Type B pancreatic cell (in vitro differentiated cells): ENCODE measurements at regions not wholly inside any gene's neighbourhood (a gene's known extent, or its start where the extent isn't known, plus 50 kb on each side); places are given as distances from the start of the nearest gene placed in this dataset.

ENCODE experiments used
- DNase-seq: peaks from one replicate; pipeline ENCODE4 v3.0.0; 2021; ENCODE audit warnings: mixed read lengths; ENCODE audit not compliant: unreplicated experiment; ENCODE audit errors: extremely low spot score
- H3K27ac Mint-ChIP-seq: 2 replicates; pipeline ENCODE4 v1.8.0; 2021; ENCODE audit warnings: mild to moderate bottlenecking, mixed read lengths
- H3K27me3 Mint-ChIP-seq: 2 replicates; pipeline ENCODE4 v1.8.0; 2021; ENCODE audit warnings: mixed read lengths
- H3K36me3 Mint-ChIP-seq: 2 replicates; pipeline ENCODE4 v1.8.0; 2021; ENCODE audit warnings: mixed read lengths
- H3K4me1 Mint-ChIP-seq: one replicate; pipeline ENCODE4 v1.8.0; 2021; ENCODE audit warnings: mixed read lengths; ENCODE audit not compliant: unreplicated experiment
- H3K4me3 Mint-ChIP-seq: 2 replicates; pipeline ENCODE4 v1.8.0; 2021; ENCODE audit warnings: mild to moderate bottlenecking, mixed read lengths
- H3K9me3 Mint-ChIP-seq: 2 replicates; pipeline ENCODE4 v1.8.0; 2021; ENCODE audit warnings: mixed read lengths
- TF ChIP-seq, protein P1 (sequence below): fragments of 200-600 bp; sonication (generic); conservative IDR thresholded peaks from 2 replicates; pipeline ENCODE4 v1.5.0; 2021; ENCODE audit warnings: antibody characterized with exemption, mild to moderate bottlenecking

DNA sequence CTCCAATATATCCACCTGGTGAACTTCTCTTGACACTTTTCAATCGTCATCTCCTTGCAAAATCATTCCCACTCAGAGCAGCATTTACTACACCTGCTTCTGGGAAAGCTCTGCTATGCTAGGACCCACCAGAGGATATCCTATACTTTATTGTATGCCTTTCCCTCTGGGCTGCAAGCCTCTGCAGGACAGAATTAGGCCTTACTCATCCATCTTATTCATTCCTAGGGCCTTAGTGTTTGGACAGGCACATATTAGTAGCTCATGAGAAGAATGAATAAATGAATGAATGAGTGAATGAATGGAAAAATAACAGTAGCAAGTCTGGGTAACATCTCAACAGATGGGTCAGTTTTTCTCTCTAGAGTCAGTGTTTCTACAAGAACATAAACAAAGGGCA lies 216.1 kb downstream of the MAFB start:
- no peak overlapping the region for H3K4me3 Mint-ChIP-seq
- H3K27me3 Mint-ChIP-seq, result peaks cover 3% of the 10 kb centered on the region
- peaks cover 19% of the 10 kb centered on the region for H3K4me1 Mint-ChIP-seq
- H3K9me3 Mint-ChIP-seq, result no peaks in the 10 kb centered on the region
- H3K27ac Mint-ChIP-seq, result no peak overlapping the region
- peaks cover 4% of the 10 kb centered on the region for H3K36me3 Mint-ChIP-seq
- DNase-seq, result no peak
- TF ChIP-seq, protein P1, sequence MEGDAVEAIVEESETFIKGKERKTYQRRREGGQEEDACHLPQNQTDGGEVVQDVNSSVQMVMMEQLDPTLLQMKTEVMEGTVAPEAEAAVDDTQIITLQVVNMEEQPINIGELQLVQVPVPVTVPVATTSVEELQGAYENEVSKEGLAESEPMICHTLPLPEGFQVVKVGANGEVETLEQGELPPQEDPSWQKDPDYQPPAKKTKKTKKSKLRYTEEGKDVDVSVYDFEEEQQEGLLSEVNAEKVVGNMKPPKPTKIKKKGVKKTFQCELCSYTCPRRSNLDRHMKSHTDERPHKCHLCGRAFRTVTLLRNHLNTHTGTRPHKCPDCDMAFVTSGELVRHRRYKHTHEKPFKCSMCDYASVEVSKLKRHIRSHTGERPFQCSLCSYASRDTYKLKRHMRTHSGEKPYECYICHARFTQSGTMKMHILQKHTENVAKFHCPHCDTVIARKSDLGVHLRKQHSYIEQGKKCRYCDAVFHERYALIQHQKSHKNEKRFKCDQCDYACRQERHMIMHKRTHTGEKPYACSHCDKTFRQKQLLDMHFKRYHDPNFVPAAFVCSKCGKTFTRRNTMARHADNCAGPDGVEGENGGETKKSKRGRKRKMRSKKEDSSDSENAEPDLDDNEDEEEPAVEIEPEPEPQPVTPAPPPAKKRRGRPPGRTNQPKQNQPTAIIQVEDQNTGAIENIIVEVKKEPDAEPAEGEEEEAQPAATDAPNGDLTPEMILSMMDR, result no peak

DNA sequence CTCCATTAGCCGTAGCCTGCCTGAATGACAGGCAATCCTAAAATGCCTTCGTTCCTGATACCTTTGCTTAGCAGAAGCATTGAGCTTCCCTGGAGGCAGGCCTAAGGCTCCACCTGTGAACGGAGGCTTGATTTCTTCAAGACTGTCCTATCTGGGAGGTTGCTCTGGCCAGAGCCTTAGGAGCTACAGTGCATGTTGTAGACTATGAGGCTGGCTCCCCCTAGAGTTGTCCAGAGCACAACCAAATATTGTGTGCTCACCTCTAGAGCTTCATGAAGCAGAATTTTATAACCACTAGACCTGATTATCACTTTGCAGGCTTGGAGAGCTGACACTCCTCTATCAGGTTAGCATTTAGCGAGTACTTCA lies 217.8 kb downstream of the MAFB start:
- no peak for DNase-seq
- TF ChIP-seq, protein P1, result peak; percentile 53
- H3K27ac Mint-ChIP-seq, result no peak overlapping the region
- H3K4me1 Mint-ChIP-seq, result peaks cover 17% of the 10 kb centered on the region
- H3K36me3 Mint-ChIP-seq, result peaks cover 4% of the 10 kb centered on the region
- no peaks in the 10 kb centered on the region for H3K9me3 Mint-ChIP-seq
- H3K27me3 Mint-ChIP-seq, result no peaks in the 10 kb centered on the region
- H3K4me3 Mint-ChIP-seq, result no peak overlapping the region

DNA sequence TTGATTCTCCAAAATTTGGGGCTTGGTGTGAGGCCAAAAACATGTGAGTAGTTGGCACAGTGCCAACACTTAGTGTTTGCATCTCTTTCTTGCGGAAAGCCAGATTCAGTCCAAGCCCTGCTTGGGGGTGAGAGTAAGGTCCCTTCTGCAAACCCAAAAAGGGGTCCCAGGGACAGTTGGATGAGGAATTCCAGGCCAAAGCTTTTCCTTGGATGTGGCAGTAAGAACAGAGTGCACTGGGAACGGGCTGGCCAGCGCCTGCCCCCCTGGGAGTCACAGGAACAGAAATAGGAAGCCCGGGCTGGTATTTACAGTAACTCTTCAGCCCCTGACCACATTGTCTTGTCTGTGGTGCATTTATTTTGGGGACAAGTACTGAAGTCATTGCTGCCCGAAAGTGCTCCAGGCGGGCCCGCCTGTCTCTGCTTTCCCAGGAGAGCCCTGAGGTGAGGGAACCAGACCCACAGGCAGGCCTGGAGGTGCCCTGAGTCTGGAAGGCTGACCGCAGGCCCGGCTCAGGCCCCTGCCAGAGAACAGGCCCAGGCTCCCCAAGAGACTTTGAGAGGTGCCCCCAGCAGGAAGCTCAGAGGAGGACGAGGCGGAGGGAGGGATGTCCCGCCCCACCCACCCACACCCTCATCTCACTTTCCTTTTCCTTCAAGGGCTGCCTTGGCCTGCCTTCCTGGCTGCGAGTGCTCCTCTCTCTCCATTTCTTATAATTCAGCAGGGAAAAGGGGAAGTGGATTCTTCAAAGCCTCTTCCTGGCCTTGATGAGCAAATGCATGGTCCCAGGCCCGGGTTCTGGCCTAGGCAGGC lies 218.4 kb downstream of the MAFB start:
- TF ChIP-seq, protein P1, result no peak
- H3K27ac Mint-ChIP-seq, result no peak overlapping the region
- no peak overlapping the region for H3K4me3 Mint-ChIP-seq
- peaks cover 17% of the 10 kb centered on the region for H3K4me1 Mint-ChIP-seq
- H3K9me3 Mint-ChIP-seq, result no peaks in the 10 kb centered on the region
- no peaks in the 10 kb centered on the region for H3K27me3 Mint-ChIP-seq
- H3K36me3 Mint-ChIP-seq, result peaks cover 4% of the 10 kb centered on the region
- DNase-seq, result no peak

DNA sequence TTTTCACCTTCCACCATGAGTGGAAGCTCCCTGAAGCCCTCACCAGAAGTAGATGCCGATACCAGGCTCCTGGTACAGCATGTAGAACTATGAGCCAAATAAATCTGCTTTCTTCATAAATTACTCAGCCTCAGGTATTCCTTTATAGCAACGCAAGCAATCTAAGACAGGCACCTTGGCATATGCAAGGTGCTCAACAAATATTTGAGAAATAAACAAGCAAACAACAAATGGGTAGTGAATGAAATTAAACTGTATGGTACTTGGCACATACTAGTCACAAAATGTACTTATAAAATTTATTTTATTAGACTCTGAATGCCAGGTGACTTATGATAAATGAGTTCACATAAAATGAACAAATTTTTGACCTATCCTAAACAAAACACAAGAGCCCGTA lies 220.3 kb downstream of the MAFB start:
- Mint-ChIP-seq H3K27ac (no peak overlapping the region), H3K36me3 (peaks cover 4% of the 10 kb centered on the region), H3K27me3 (no peaks in the 10 kb centered on the region), H3K4me3 (no peak overlapping the region), H3K4me1 (peaks cover 12% of the 10 kb centered on the region), H3K9me3 (no peaks in the 10 kb centered on the region)
- no peak for DNase-seq
- TF ChIP-seq, protein P1, result no peak

DNA sequence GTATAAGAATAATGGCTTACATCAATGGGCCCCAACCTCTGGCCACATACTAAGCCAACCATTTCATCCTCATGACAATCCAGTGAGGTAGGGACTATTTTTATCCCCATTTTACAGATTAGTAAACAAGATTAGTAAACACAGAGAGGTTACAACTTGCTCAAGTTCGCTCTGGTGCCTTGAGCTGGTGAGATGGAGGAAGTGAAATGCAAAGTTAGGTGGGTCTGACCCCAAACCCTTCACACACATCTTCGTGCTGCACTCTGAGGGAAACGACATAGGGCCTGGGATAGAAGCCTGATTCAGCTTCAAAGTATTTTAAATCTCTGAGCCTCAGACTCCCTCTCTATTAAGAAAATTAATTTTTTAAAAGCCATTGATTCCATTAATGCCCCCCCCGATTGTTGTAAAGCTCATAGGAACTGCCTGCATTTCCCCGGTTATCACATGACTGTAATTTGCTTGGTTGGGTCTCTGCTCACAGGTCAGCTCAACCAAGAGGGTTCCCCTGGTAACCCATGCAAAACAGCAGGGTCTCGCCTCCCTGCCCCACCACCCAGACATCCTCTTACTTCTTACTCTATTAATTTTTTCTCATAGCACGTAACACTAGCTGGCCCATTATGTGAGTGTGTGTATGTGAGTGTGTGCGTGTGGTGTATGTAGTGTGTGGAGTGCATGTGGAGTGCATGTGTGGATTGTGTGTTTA lies 221.2 kb downstream of the MAFB start:
- Mint-ChIP-seq H3K36me3 (peaks cover 4% of the 10 kb centered on the region), H3K27ac (no peak overlapping the region), H3K4me3 (no peak overlapping the region), H3K9me3 (no peaks in the 10 kb centered on the region), H3K4me1 (peaks cover 13% of the 10 kb centered on the region), H3K27me3 (no peaks in the 10 kb centered on the region)
- TF ChIP-seq, protein P1, result no peak
- DNase-seq, result no peak
